GM10266 (cell line): ENCODE measurements at regions not wholly inside any gene's neighbourhood (a gene's known extent, or its start where the extent isn't known, plus 50 kb on each side); places are given as distances from the start of the nearest gene placed in this dataset.
A peak's percentile ranks its signal among the peaks of the same experiment; 100 is the strongest.
"Not testable (repeated sequence)": the region's sequence is repeated elsewhere in the genome, so short reads cannot be mapped to it uniquely, and the experiment has no call there.

Experiments
- DNase-seq: peaks from one replicate; pipeline ENCODE4 v3.0.0; 2012; ENCODE audit errors: extremely low spot score
- CTCF ChIP-seq: IDR thresholded peaks from 2 replicates; pipeline ENCODE4 v1.5.1; 2012; ENCODE audit warnings: mild to moderate bottlenecking, low read depth; ENCODE audit not compliant: control insufficient read depth, insufficient read depth; ENCODE audit errors: missing control alignments

- not testable (repeated sequence) for DNase-seq
- TF ChIP-seq CTCF = peak; percentile 69
Observed at GRCh38 chr17:83205387-83206035, 126.1 kb downstream of the METRNL start.

GRCh38 chr17:83206036-83206394 is 126.6 kb downstream of the METRNL start:
- not testable (repeated sequence) for DNase-seq

DNA sequence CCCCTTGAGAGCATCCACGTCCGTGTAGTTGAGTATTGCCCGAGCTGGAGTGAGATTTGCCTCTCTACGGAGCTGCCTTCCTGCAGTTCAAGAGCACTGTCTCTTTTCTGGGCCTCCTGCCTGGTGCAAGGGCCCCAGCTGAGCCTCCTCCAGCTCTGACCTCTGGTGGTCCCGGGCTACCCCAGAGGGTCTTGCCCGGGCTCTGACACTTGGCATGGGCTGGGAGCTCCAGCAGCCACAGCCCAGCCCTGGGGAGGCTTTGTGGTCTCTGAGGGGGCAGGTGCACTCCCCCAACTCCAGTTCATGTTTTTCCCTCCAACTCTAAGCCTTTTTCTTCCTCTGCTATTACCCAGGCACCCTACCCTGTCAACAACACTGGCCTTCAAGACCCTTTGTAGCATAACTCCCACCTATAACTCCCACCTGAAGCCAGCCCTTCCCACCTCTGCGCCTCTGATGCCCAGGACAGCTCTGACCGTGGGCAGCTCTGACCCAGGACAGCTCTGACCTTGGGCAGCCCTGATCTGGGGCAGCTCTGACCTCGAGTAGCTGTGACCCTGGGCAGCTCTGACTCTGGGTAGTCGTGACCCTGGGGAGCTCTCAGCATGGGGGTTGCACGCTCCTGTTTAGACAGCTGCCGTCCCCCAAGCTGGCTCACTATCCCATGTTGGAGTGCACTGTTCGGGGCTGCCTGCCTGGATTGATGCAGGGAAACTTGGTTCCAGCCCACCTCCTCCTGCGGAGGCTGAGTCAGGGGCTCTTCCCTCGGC is 127.6 kb downstream of the METRNL start:
- DNase-seq = not testable (repeated sequence)

- not testable (repeated sequence) for DNase-seq
Observed at GRCh38 chr17:83247001-83247400, 167.6 kb downstream of the METRNL start.
